Neural cell (in vitro differentiated cells): ENCODE measurements at regions not wholly inside any gene's neighbourhood (a gene's known extent, or its start where the extent isn't known, plus 50 kb on each side); places are given as distances from the start of the nearest gene placed in this dataset.

Source experiments
- H2AFZ ChIP-seq: fragments of 200-600, 300-800 bp; sonication (generic), shearing (Covaris generic); 2 replicates; pipeline ENCODE4 v1.6.0; 2014; ENCODE audit warnings: low read depth, mild to moderate bottlenecking, antibody characterized with exemption, low read length, moderate library complexity
- H3F3A ChIP-seq: fragments of 200-600 bp; shearing (Covaris generic); 2 replicates; pipeline ENCODE4 v1.6.1; 2016; ENCODE audit warnings: mild to moderate bottlenecking, moderate library complexity, mixed read lengths, antibody characterized with exemption, low read length; ENCODE audit not compliant: insufficient read depth, poor library complexity, severe bottlenecking
- H3K27ac ChIP-seq: fragments of 200-600, 300-800 bp; sonication (generic), shearing (Covaris generic); 2 replicates; pipeline ENCODE4 v1.5.1; 2014; ENCODE audit warnings: mild to moderate bottlenecking, low read length, moderate library complexity
- H3K27me3 ChIP-seq: fragments of 300-800, 200-600 bp; sonication (generic), shearing (Covaris generic); 2 replicates; pipeline ENCODE4 v1.6.0; 2014; ENCODE audit warnings: mild to moderate bottlenecking, low read depth, low read length, moderate library complexity; ENCODE audit not compliant: insufficient read depth
- H3K36me3 ChIP-seq: fragments of 300-800, 200-600 bp; sonication (generic), shearing (Covaris generic); 2 replicates; pipeline ENCODE4 v1.5.1; 2014; ENCODE audit warnings: mild to moderate bottlenecking, antibody characterized with exemption, low read length, moderate library complexity; ENCODE audit not compliant: insufficient read depth
- H3K4me2 ChIP-seq: fragments of 300-800, 200-600 bp; sonication (generic), shearing (Covaris generic); 2 replicates; pipeline ENCODE4 v1.6.0; 2014; ENCODE audit warnings: mild to moderate bottlenecking, low read length
- H3K4me3 ChIP-seq: fragments of 300-800, 200-600 bp; sonication (generic), shearing (Covaris generic); 2 replicates; pipeline ENCODE4 v1.5.1; 2014; ENCODE audit warnings: mild to moderate bottlenecking, low read length, moderate library complexity
- H3K79me2 ChIP-seq: fragments of 200-600 bp; shearing (Covaris generic); replicated peaks from 2 replicates; pipeline ENCODE4 v1.6.0; 2014; ENCODE audit warnings: mild to moderate bottlenecking, low read length, moderate library complexity; ENCODE audit not compliant: insufficient read depth
- H3K9ac ChIP-seq: fragments of 300-800, 200-600 bp; sonication (generic), shearing (Covaris generic); 2 replicates; pipeline ENCODE4 v1.6.1; 2016; ENCODE audit warnings: mild to moderate bottlenecking, low read length, mixed read lengths
- H3K9me2 ChIP-seq: fragments of 200-600 bp; shearing (Covaris generic); 2 replicates; pipeline ENCODE4 v1.6.1; 2016; ENCODE audit warnings: mild to moderate bottlenecking, low read length, mixed read lengths; ENCODE audit not compliant: insufficient read depth
- H3K9me3 ChIP-seq: fragments of 200-600, 300-800 bp; sonication (generic), shearing (Covaris generic); 2 replicates; pipeline ENCODE4 v1.6.1; 2016; ENCODE audit warnings: mild to moderate bottlenecking, mixed run types, low read length, moderate library complexity, mixed read lengths
- H4K20me1 ChIP-seq: fragments of 200-600 bp; shearing (Covaris generic); 2 replicates; pipeline ENCODE4 v1.6.1; 2016; ENCODE audit warnings: mild to moderate bottlenecking, mixed run types; ENCODE audit not compliant: insufficient read depth
- CTCF ChIP-seq: fragments of 450-650 bp; IDR thresholded peaks from 2 replicates; pipeline ENCODE4 v1.5.1; 2014; ENCODE audit warnings: antibody characterized with exemption, mild to moderate bottlenecking, moderate library complexity; ENCODE audit not compliant: poor library complexity, severe bottlenecking
- EP300 ChIP-seq: fragments of 450-650 bp; conservative IDR thresholded peaks from 2 replicates; pipeline ENCODE4 v1.6.1; 2014; ENCODE audit warnings: antibody characterized with exemption, mild to moderate bottlenecking, moderate library complexity; ENCODE audit not compliant: poor library complexity, severe bottlenecking
- EZH2 ChIP-seq: fragments of 200-600, 300-800 bp; shearing (Covaris generic), sonication (generic); IDR thresholded peaks from 2 replicates; pipeline ENCODE4 v1.6.1; 2014; ENCODE audit warnings: antibody characterized with exemption, low read length, borderline replicate concordance, mild to moderate bottlenecking; ENCODE audit not compliant: insufficient read depth, poor library complexity, severe bottlenecking
- MXI1 ChIP-seq: fragments of 450-650 bp; conservative IDR thresholded peaks from 2 replicates; pipeline ENCODE4 v1.6.1; 2014; ENCODE audit warnings: antibody characterized with exemption, mild to moderate bottlenecking; ENCODE audit not compliant: poor library complexity, severe bottlenecking
- POLR2AphosphoS5 ChIP-seq: IDR thresholded peaks from 2 replicates; pipeline ENCODE4 v1.6.1; 2012
- RAD21 ChIP-seq: fragments of 450-650 bp; conservative IDR thresholded peaks from 2 replicates; pipeline ENCODE4 v1.6.1; 2014; ENCODE audit warnings: antibody characterized with exemption, mild to moderate bottlenecking, moderate library complexity
- REST ChIP-seq: IDR thresholded peaks from 2 replicates; pipeline ENCODE4 v1.6.1; 2012; ENCODE audit warnings: borderline replicate concordance
- SMC3 ChIP-seq: fragments of 450-650 bp; conservative IDR thresholded peaks from 2 replicates; pipeline ENCODE4 v1.6.1; 2014; ENCODE audit warnings: antibody characterized with exemption, mild to moderate bottlenecking, moderate library complexity; ENCODE audit not compliant: poor library complexity
- TAF1 ChIP-seq: IDR thresholded peaks from 2 replicates; pipeline ENCODE4 v1.6.1; 2012; ENCODE audit warnings: low read depth

GRCh38 chr10:117635826-117636225 lies 93.3 kb downstream of the EMX2 start:
- Histone ChIP-seq H3K4me2 (no peak overlapping the region), H2AFZ (no peak overlapping the region), H3K36me3 (no peaks in the 10 kb centered on the region), H3K9me3 (no peaks in the 10 kb centered on the region), H3K79me2 (no peaks in the 10 kb centered on the region), H3F3A (no peaks in the 10 kb centered on the region), H4K20me1 (no peaks in the 10 kb centered on the region), H3K9me2 (no peaks in the 10 kb centered on the region), H3K4me3 (no peak overlapping the region), H3K9ac (no peak overlapping the region), H3K27ac (no peak overlapping the region), H3K27me3 (no peaks in the 10 kb centered on the region)
- no peak for TF ChIP-seq EP300
- TF ChIP-seq TAF1 = no peak
- no peak for TF ChIP-seq REST
- TF ChIP-seq MXI1 = no peak
- no peak for TF ChIP-seq SMC3
- no peak for TF ChIP-seq EZH2
- TF ChIP-seq RAD21 = no peak
- no peak for TF ChIP-seq CTCF
- TF ChIP-seq POLR2AphosphoS5 = no peak

- Histone ChIP-seq H3K4me2 (no peak overlapping the region), H3K36me3 (no peaks in the 10 kb centered on the region), H3K9me3 (no peaks in the 10 kb centered on the region), H4K20me1 (no peaks in the 10 kb centered on the region), H2AFZ (no peak overlapping the region), H3K79me2 (no peaks in the 10 kb centered on the region), H3K9ac (no peak overlapping the region), H3K27ac (no peak overlapping the region), H3K9me2 (no peaks in the 10 kb centered on the region), H3F3A (no peaks in the 10 kb centered on the region), H3K4me3 (no peak overlapping the region), H3K27me3 (no peaks in the 10 kb centered on the region)
- no peak for TF ChIP-seq RAD21
- TF ChIP-seq POLR2AphosphoS5 = no peak
- no peak for TF ChIP-seq EZH2
- TF ChIP-seq TAF1 = no peak
Measured at GRCh38 chr10:117638200-117638599, 95.7 kb downstream of the EMX2 start.
